IMR-90 (cell line): ENCODE measurements at regions not wholly inside any gene's neighbourhood (a gene's known extent, or its start where the extent isn't known, plus 50 kb on each side); places are given as distances from the start of the nearest gene placed in this dataset.

ENCODE experiments used
- ATAC-seq: fragments of 200-7000 bp; cut with Tn5 transposase; 2 replicates; pipeline ENCODE4 v1.9.1; 2020; ENCODE audit warnings: low read depth, mild to moderate bottlenecking, moderate library complexity
- BruUV-seq: library from RNA; stranded (reverse); fragments of 400-500 nt; replicated peaks from 2 replicates; lab custom pipeline; 2021; lab: Mats Ljungman, UMichigan
- CTCF ChIA-PET: fragments of 300-600 bp; formaldehyde crosslinking; extraction: SDS; loops from one replicate; lab custom pipeline; 2021; ENCODE audit warnings: antibody characterized with exemption; lab: Yijun Ruan, JAX
- POLR2A ChIA-PET: fragments of 300-600 bp; sonication (Branson Sonifier 250); formaldehyde crosslinking; loops from one replicate; lab custom pipeline; 2022; ENCODE audit warnings: antibody characterized with exemption; ENCODE audit not compliant: unreplicated experiment; lab: Charles Lee
- DNase-seq: peaks from one replicate; pipeline ENCODE4 v3.0.0; 2013
- H2AFZ ChIP-seq: replicated peaks from 2 replicates; pipeline ENCODE3; 2013; ENCODE audit warnings: low read length, mild to moderate bottlenecking; ENCODE audit not compliant: poor library complexity
- H2AK5ac ChIP-seq: 2 replicates; pipeline ENCODE4 v1.6.1; 2013; ENCODE audit warnings: low read depth, low read length, inconsistent platforms
- H2AK9ac ChIP-seq: replicated peaks from 2 replicates; pipeline ENCODE3; 2013; ENCODE audit warnings: mild to moderate bottlenecking, low read depth, low read length, moderate library complexity; ENCODE audit not compliant: poor library complexity
- H2BK120ac ChIP-seq: 2 replicates; pipeline ENCODE4 v1.6.1; 2013; ENCODE audit warnings: low read depth, low read length, inconsistent platforms
- H2BK15ac ChIP-seq: 3 replicates; pipeline ENCODE4 v1.6.1; 2013; ENCODE audit warnings: low read depth, low read length, inconsistent platforms
- H2BK20ac ChIP-seq: 2 replicates; pipeline ENCODE4 v1.6.1; 2013; ENCODE audit warnings: low read depth, mild to moderate bottlenecking, inconsistent platforms, low read length, moderate library complexity
- H2BK5ac ChIP-seq: 2 replicates; pipeline ENCODE4 v1.6.1; 2013; ENCODE audit warnings: mild to moderate bottlenecking, low read depth, low read length, inconsistent platforms; ENCODE audit not compliant: poor library complexity, severe bottlenecking
- H3K14ac ChIP-seq: replicated peaks from 2 replicates; pipeline ENCODE4 v1.6.1; 2013; ENCODE audit warnings: low read depth, low read length, inconsistent platforms
- H3K18ac ChIP-seq: 2 replicates; pipeline ENCODE4 v1.6.1; 2013; ENCODE audit warnings: low read depth, low read length, control low read depth
- H3K23ac ChIP-seq: 2 replicates; pipeline ENCODE4 v1.6.1; 2013; ENCODE audit warnings: low read depth, low read length, inconsistent platforms
- H3K27ac ChIP-seq: 2 replicates; pipeline ENCODE4 v1.5.1; 2013; ENCODE audit warnings: mild to moderate bottlenecking, control low read depth, low read length; ENCODE audit not compliant: insufficient read depth
- H3K27me3 ChIP-seq: 2 replicates; pipeline ENCODE4 v1.6.1; 2013; ENCODE audit warnings: low read length; ENCODE audit not compliant: control insufficient read depth, insufficient read depth
- H3K36me3 ChIP-seq: 2 replicates; pipeline ENCODE4 v1.6.1; 2013; ENCODE audit warnings: low read length, mixed read lengths; ENCODE audit not compliant: control insufficient read depth, insufficient read depth
- H3K4ac ChIP-seq: 2 replicates; pipeline ENCODE4 v1.6.1; 2013; ENCODE audit warnings: low read depth, low read length, inconsistent platforms
- H3K4me1 ChIP-seq: 2 replicates; pipeline ENCODE4 v1.6.1; 2013; ENCODE audit warnings: low read length, mixed read lengths; ENCODE audit not compliant: control insufficient read depth, insufficient read depth
- H3K4me2 ChIP-seq: 2 replicates; pipeline ENCODE4 v1.6.1; 2013; ENCODE audit warnings: low read depth, mild to moderate bottlenecking, control low read depth, low read length, moderate library complexity
- H3K4me3 ChIP-seq: 2 replicates; pipeline ENCODE4 v1.5.1; 2013; ENCODE audit warnings: low read depth, mild to moderate bottlenecking, control low read depth, low read length, moderate library complexity; ENCODE audit not compliant: insufficient read depth
- H3K56ac ChIP-seq: 2 replicates; pipeline ENCODE4 v1.6.1; 2013; ENCODE audit warnings: low read length, inconsistent platforms; ENCODE audit not compliant: insufficient read depth; ENCODE audit errors: extremely low read depth
- H3K79me1 ChIP-seq, 2 experiments: 2 replicates each; pipeline ENCODE4 v1.6.1; 2013; ENCODE audit warnings: low read length in 2 of 2, inconsistent platforms in 1 of 2, low read depth in 1 of 2
- H3K9ac ChIP-seq: 2 replicates; pipeline ENCODE4 v1.6.1; 2013; ENCODE audit warnings: low read depth, low read length, control low read depth
- H3K9me1 ChIP-seq: 2 replicates; pipeline ENCODE4 v1.6.1; 2013; ENCODE audit warnings: low read length, inconsistent platforms; ENCODE audit not compliant: insufficient read depth
- H3K9me3 ChIP-seq: 2 replicates; pipeline ENCODE4 v1.6.1; 2013; ENCODE audit warnings: low read length; ENCODE audit not compliant: control insufficient read depth, insufficient read depth
- H4K20me1 ChIP-seq: 2 replicates; pipeline ENCODE4 v1.6.1; 2013; ENCODE audit warnings: low read length, inconsistent platforms; ENCODE audit not compliant: insufficient read depth
- H4K5ac ChIP-seq: 2 replicates; pipeline ENCODE4 v1.6.1; 2013; ENCODE audit warnings: mild to moderate bottlenecking, low read depth, low read length, control low read depth
- H4K8ac ChIP-seq, 2 experiments: 2 replicates each; pipeline ENCODE4 v1.6.1; 2013; ENCODE audit warnings: low read depth in 2 of 2, low read length in 2 of 2, control low read depth in 1 of 2, inconsistent platforms in 1 of 2
- H4K91ac ChIP-seq: 2 replicates; pipeline ENCODE4 v1.6.1; 2013; ENCODE audit warnings: low read depth, low read length, inconsistent platforms; ENCODE audit not compliant: insufficient read depth
- BHLHE40 ChIP-seq: fragments of 150-350 bp; IDR thresholded peaks from 2 replicates; pipeline ENCODE4 v1.6.1; 2016; ENCODE audit warnings: mild to moderate bottlenecking, low read depth, low read length
- RCOR1 ChIP-seq: IDR thresholded peaks from 2 replicates; pipeline ENCODE4 v1.6.1; 2012; ENCODE audit warnings: mild to moderate bottlenecking, low read length, improper control_type of control experiment; ENCODE audit not compliant: insufficient replicate concordance
- SMC3 ChIP-seq: fragments of 150-350 bp; IDR thresholded peaks from 2 replicates; pipeline ENCODE4 v1.6.1; 2016; ENCODE audit warnings: low read depth, mild to moderate bottlenecking, antibody characterized with exemption, low read length, moderate library complexity
- WGBS, 2 experiments: methylation state at CpG; one replicate each; pipeline versions ENCODE4 v1.1.5 to v1.1.7; 2013; ENCODE audit warnings: missing lambda C conversion rate in 2 of 2; ENCODE audit not compliant: insufficient read length in 1 of 2; ENCODE audit errors: extremely low coverage in 2 of 2; 5-methylcytosine and 5-hydroxymethylcytosine counted together
- dilution Hi-C: fragments of 300-500 bp; cut with HindIII; formaldehyde crosslinking; loops from one replicate; pipeline ENCODE4 v1.14.3; 2018; ENCODE audit warnings: low sequenced_read_pairs; ENCODE audit not compliant: unreplicated experiment
- in situ Hi-C: fragments of 300-500 bp; cut with MboI; formaldehyde crosslinking; loops from 3 replicates; pipeline ENCODE4 v1.14.3; 2019; ENCODE audit warnings: low sequenced_read_pairs, inconsistent platforms, mixed read lengths
- intact Hi-C: fragments of 100-400 bp; cut with micrococcal nuclease; formaldehyde crosslinking; loops from 2 replicates; pipeline ENCODE4 v1.10.0; 2022

DNA sequence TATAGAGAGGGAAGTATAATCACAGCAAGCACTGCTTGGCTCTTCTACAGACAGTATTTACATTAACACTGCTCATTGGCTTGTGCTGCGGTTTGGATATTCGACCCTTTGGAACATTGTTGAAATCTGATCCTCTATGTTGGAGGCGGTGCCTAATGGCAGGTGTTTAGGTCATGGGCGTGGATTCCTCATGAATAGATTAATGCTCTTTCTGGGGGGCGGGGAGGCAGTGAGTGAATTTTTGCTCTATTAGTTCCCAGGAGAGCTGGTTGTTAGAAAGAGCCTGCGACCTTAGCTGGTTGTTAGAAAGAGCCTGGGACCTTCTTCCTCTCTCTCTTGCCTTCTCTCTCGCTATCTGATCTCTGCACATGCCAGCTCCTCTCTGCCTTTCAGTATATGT is 77.3 kb upstream of the SVIL start:
- no peaks in the 10 kb centered on the region for H3K27me3 ChIP-seq
- H3K56ac ChIP-seq, result no peak overlapping the region
- intact Hi-C loops (no loop called here), dilution Hi-C loops (no loop called here), in situ Hi-C loops (no loop called here)
- TF ChIP-seq SMC3 (no peak), BHLHE40 (peak; percentile 79), RCOR1 (peak; percentile 38)
- no peak overlapping the region for H2AFZ ChIP-seq
- H2AK9ac ChIP-seq, result no peak overlapping the region
- no peak overlapping the region for H3K27ac ChIP-seq
- no peak overlapping the region for H3K4me3 ChIP-seq
- H2BK5ac ChIP-seq, result no peak overlapping the region
- ATAC-seq, result peak; percentile 42
- no peak overlapping the region for H3K14ac ChIP-seq
- no peaks in the 10 kb centered on the region for H3K9me3 ChIP-seq
- H3K4ac ChIP-seq, result no peak overlapping the region
- no peak overlapping the region for H4K5ac ChIP-seq
- no peak overlapping the region for H3K9ac ChIP-seq
- H4K20me1 ChIP-seq, result peaks cover 58% of the 10 kb centered on the region
- H2BK20ac ChIP-seq, result no peak overlapping the region
- H3K4me2 ChIP-seq, result no peak overlapping the region
- H3K4me1 ChIP-seq, result peaks cover 2% of the 10 kb centered on the region; the same call in 1 of the 2 replicates
- no peak overlapping the region for H2BK120ac ChIP-seq
- BruUV-seq, result no TSS peak
- CTCF ChIA-PET, result no interaction called here
- H4K8ac ChIP-seq, result no peak overlapping the region
- H4K91ac ChIP-seq, result no peak overlapping the region
- no peak overlapping the region for H2BK15ac ChIP-seq
- POLR2A ChIA-PET, result no interaction called here
- peaks cover 12 to 63% of the 10 kb centered on the region in 2 experiments for H3K79me1 ChIP-seq
- DNase-seq, result peak; percentile 71
- peaks cover 11% of the 10 kb centered on the region for H3K9me1 ChIP-seq
- no peak overlapping the region for H3K18ac ChIP-seq
- no peak overlapping the region for H2AK5ac ChIP-seq
- no CpG with 5 or more reads among the region's 7 CpGs for WGBS, 2 experiments
- H3K36me3 ChIP-seq, result peaks cover 3% of the 10 kb centered on the region
- no peak overlapping the region for H3K23ac ChIP-seq
